SJSA1 (cell line): ENCODE measurements at regions not wholly inside any gene's neighbourhood (a gene's known extent, or its start where the extent isn't known, plus 50 kb on each side); places are given as distances from the start of the nearest gene placed in this dataset.
A peak's percentile ranks its signal among the peaks of the same experiment; 100 is the strongest.
"Not testable (repeated sequence)": the region's sequence is repeated elsewhere in the genome, so short reads cannot be mapped to it uniquely, and the experiment has no call there.

Experiments used
- DNase-seq, 2 experiments: peaks; one replicate each; pipeline ENCODE4 v3.0.0-alpha.2; 2015 to 2020; ENCODE audit warnings: low spot score in 2 of 2, low read depth in 1 of 2
- H3K27ac ChIP-seq: fragments of 250-450 bp; sonication (Bioruptor Pico); 2 replicates; pipeline ENCODE4 v1.5.1; 2020; ENCODE audit warnings: mild to moderate bottlenecking, moderate library complexity
- H3K27me3 ChIP-seq: fragments of 250-450 bp; sonication (Bioruptor Pico); replicated peaks from 2 replicates; pipeline ENCODE4 v1.5.1; 2020; ENCODE audit warnings: mild to moderate bottlenecking, moderate library complexity
- H3K36me3 ChIP-seq: fragments of 250-450 bp; sonication (Bioruptor Pico); 2 replicates; pipeline ENCODE4 v1.5.1; 2020; ENCODE audit warnings: mild to moderate bottlenecking
- H3K4me1 ChIP-seq: fragments of 250-450 bp; sonication (Bioruptor Pico); replicated peaks from 2 replicates; pipeline ENCODE4 v1.6.1; 2021; ENCODE audit warnings: mild to moderate bottlenecking
- H3K4me3 ChIP-seq: fragments of 250-450 bp; sonication (Bioruptor Pico); 2 replicates; pipeline ENCODE4 v1.5.1; 2020; ENCODE audit warnings: mild to moderate bottlenecking
- H3K9me3 ChIP-seq: fragments of 250-450 bp; sonication (Bioruptor Pico); replicated peaks from 2 replicates; pipeline ENCODE4 v1.5.1; 2020; ENCODE audit warnings: mild to moderate bottlenecking

GRCh38 chr17:64790193-64790592, 128.1 kb upstream of the SMURF2 start:
- DNase-seq, H3K4me3 ChIP-seq, H3K27ac ChIP-seq, H3K27me3 ChIP-seq, H3K4me1 ChIP-seq, H3K9me3 ChIP-seq: not testable (repeated sequence)
- peaks cover 11% of the 10 kb centered on the region for H3K36me3 ChIP-seq

GRCh38 chr17:64789061-64789445, 126.9 kb upstream of the SMURF2 start:
- H3K36me3 ChIP-seq, result peaks cover 11% of the 10 kb centered on the region
- H3K4me3 ChIP-seq, H3K4me1 ChIP-seq, DNase-seq, H3K27me3 ChIP-seq, H3K9me3 ChIP-seq, H3K27ac ChIP-seq: not testable (repeated sequence)

DNA sequence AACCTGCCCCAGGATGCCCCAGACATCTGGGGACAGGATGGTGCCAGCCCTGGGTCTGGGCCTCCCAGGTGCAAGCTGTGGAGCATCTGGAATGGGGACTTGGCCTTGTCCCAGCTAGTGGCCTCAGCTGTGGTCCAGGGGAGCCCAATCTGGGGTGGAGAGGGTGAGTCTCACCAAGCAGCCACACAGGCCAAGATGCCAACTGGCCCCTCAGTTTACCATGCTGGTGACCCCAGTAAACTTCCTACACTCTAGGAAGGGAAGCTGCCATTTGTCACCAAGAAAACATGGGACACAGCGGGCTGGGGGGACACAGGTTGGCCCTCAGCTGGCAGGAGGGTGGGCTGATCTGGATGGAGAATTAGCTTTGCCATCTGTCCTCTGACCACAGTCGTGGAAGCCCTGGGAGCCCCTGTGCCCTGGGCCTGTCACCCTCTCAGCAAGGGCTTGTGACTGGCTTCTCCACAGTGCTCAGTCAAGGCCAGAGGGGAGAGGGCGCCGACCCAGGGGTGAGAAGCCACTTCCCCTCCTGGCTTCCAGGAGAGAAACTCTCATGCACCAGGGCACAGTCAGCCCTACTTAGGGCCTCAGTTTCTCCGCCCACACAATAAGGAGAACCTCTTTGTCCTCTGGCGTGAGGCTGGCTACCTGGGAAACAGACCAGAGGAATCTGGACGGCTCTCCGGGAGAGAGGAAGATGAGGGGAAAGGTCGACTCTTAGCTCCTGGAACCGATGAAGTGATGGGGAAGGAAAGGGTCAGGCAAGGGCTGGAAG, 126.4 kb upstream of the SMURF2 start:
- Histone ChIP-seq H3K9me3 (no peaks in the 10 kb centered on the region), H3K36me3 (peaks cover 14% of the 10 kb centered on the region), H3K4me1 (no peaks in the 10 kb centered on the region), H3K27me3 (no peaks in the 10 kb centered on the region), H3K4me3 (no peak overlapping the region), H3K27ac (no peak overlapping the region)
- no peak for DNase-seq

DNA sequence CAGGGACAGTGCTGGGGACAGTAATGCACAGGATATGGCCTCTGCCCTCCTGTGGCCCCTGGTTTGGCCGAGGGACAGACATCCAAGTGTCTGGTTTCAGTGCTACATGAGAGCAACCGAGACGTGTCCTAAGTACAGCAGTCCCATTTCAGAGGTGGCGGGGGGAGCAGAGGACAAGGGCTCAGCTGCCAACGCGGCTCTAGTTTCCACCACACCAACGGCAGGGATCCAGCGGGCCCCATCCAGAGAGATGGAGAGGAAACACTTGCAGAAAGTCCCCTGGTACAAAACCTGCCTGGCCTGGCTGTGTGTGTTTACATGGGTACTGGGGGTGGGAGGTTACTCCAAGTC, 125.8 kb upstream of the SMURF2 start:
- H3K36me3 ChIP-seq, result peaks cover 19% of the 10 kb centered on the region
- H3K27me3 ChIP-seq, result no peaks in the 10 kb centered on the region
- no peaks in the 10 kb centered on the region for H3K9me3 ChIP-seq
- no peak overlapping the region for H3K27ac ChIP-seq
- no peak for DNase-seq
- H3K4me3 ChIP-seq, result no peak overlapping the region
- no peaks in the 10 kb centered on the region for H3K4me1 ChIP-seq

- Histone ChIP-seq H3K27me3 (no peaks in the 10 kb centered on the region), H3K27ac (no peak overlapping the region), H3K36me3 (peaks cover 21% of the 10 kb centered on the region), H3K4me1 (no peaks in the 10 kb centered on the region), H3K4me3 (no peak overlapping the region), H3K9me3 (no peaks in the 10 kb centered on the region)
- DNase-seq, result no peak
Observed at GRCh38 chr17:64787255-64787920, 125.3 kb upstream of the SMURF2 start.

- Histone ChIP-seq H3K9me3 (no peaks in the 10 kb centered on the region), H3K27me3 (no peaks in the 10 kb centered on the region), H3K4me1 (no peaks in the 10 kb centered on the region), H3K36me3 (peaks cover 21% of the 10 kb centered on the region), H3K27ac (no peak overlapping the region), H3K4me3 (no peak overlapping the region)
- no peak for DNase-seq
Observed at GRCh38 chr17:64786337-64786736, 124.2 kb upstream of the SMURF2 start.

- Histone ChIP-seq H3K27me3 (no peaks in the 10 kb centered on the region), H3K36me3 (peaks cover 23% of the 10 kb centered on the region), H3K27ac (no peak overlapping the region), H3K4me1 (no peaks in the 10 kb centered on the region), H3K9me3 (no peaks in the 10 kb centered on the region), H3K4me3 (no peak overlapping the region)
- peak in 1 of 2 experiments; percentile 43 for DNase-seq
Observed at GRCh38 chr17:64785011-64785421, 122.9 kb upstream of the SMURF2 start.

- peak in 1 of 2 experiments; percentile 38 for DNase-seq
- Histone ChIP-seq H3K4me1 (no peaks in the 10 kb centered on the region), H3K9me3 (no peaks in the 10 kb centered on the region), H3K36me3 (peaks cover 23% of the 10 kb centered on the region), H3K27me3 (no peaks in the 10 kb centered on the region), H3K4me3 (no peak overlapping the region), H3K27ac (no peak overlapping the region)
Observed at GRCh38 chr17:64784353-64785010, 122.4 kb upstream of the SMURF2 start.

DNA sequence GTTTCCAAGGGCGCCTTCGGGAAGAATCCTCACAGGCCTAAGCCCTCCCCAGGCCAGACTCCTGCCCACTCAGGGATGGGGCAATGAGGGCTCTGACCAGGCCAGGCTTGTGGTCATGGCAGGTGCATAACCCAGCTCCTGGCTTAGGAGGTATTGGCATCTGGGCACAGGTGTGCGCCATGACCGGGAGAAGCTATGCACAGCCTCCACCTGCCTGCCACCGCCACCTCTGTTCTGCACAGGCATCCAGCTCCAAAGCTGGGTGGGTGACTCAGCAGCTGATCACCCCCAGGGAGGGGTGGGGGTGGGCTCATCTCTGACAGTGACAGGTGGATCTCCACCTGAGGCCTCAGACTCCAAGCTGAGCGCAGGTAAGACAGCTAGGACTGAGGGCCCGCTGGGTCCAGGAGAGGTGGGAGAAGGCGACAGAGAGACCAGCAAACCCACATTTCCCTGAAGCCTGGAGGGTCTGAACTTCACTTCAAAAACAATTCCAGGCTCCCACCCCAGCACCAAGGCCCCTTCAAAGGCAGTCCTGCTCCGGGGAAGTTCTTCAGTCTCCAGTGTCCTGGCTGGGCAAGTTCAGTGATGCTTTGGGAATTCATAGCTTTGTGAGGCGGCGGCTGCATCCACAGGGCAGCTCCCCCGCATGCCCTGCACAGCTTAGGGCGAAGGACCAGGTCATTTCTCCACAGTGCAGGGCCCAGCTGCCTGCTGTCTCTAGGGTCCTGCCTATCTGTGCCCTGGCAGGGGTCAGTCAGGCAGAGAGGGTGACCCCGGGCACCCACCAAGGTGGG, 121.6 kb upstream of the SMURF2 start:
- peak in 1 of 2 experiments; percentile 43 for DNase-seq
- Histone ChIP-seq H3K4me3 (no peak overlapping the region), H3K27ac (no peak overlapping the region), H3K9me3 (no peaks in the 10 kb centered on the region), H3K4me1 (no peaks in the 10 kb centered on the region), H3K36me3 (peaks cover 26% of the 10 kb centered on the region), H3K27me3 (no peaks in the 10 kb centered on the region)

DNA sequence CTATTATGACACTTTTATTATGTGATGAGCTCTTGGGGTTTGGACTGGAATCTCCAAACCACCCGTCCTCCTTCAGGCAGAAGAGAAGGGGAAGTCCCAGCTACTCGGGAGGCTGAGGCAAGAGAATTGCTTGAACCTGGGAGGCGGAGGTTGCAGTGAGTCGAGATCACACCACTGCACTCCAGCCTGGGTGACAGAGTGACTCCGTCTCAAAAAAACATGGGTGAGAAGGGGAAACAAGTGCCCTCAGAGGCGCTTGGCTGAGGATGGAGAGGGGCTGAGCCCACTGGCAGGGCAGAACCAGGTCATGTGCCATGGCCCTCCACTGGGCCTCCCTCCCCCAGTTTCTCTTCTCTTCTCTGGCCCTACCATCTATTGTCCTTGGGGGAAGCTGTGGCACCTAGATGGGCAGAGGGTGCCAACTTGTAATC, 120.9 kb upstream of the SMURF2 start:
- no peaks in the 10 kb centered on the region for H3K4me1 ChIP-seq
- peaks cover 27% of the 10 kb centered on the region for H3K36me3 ChIP-seq
- no peak overlapping the region for H3K27ac ChIP-seq
- no peaks in the 10 kb centered on the region for H3K27me3 ChIP-seq
- no peak overlapping the region for H3K4me3 ChIP-seq
- peak in 1 of 2 experiments; percentile 25 for DNase-seq
- H3K9me3 ChIP-seq, result no peaks in the 10 kb centered on the region

- Histone ChIP-seq H3K36me3 (peaks cover 27% of the 10 kb centered on the region), H3K4me3 (no peak overlapping the region), H3K27ac (no peak overlapping the region), H3K27me3 (no peaks in the 10 kb centered on the region), H3K4me1 (peaks cover 5% of the 10 kb centered on the region), H3K9me3 (no peaks in the 10 kb centered on the region)
- peak in 1 of 2 experiments; percentile 48 for DNase-seq
Observed at GRCh38 chr17:64781810-64782555, 119.9 kb upstream of the SMURF2 start.

GRCh38 chr17:64781014-64781756, 119.1 kb upstream of the SMURF2 start:
- no peaks in the 10 kb centered on the region for H3K9me3 ChIP-seq
- DNase-seq, result no peak
- peaks cover 11% of the 10 kb centered on the region for H3K4me1 ChIP-seq
- H3K27me3 ChIP-seq, result no peaks in the 10 kb centered on the region
- H3K4me3 ChIP-seq, result no peak overlapping the region
- H3K36me3 ChIP-seq, result peaks cover 23% of the 10 kb centered on the region
- no peak overlapping the region for H3K27ac ChIP-seq
